CD4-positive, alpha-beta T cell treated with Interleukin-4 for 1 hour (primary cell): ENCODE measurements at regions not wholly inside any gene's neighbourhood (a gene's known extent, or its start where the extent isn't known, plus 50 kb on each side); places are given as distances from the start of the nearest gene placed in this dataset.
"Not testable (repeated sequence)": the region's sequence is repeated elsewhere in the genome, so short reads cannot be mapped to it uniquely, and the experiment has no call there.

Source experiments
- DNase-seq, 2 donors: peaks; one replicate each; pipeline ENCODE4 v3.0.0-alpha.2; 2020 to 2022

DNA sequence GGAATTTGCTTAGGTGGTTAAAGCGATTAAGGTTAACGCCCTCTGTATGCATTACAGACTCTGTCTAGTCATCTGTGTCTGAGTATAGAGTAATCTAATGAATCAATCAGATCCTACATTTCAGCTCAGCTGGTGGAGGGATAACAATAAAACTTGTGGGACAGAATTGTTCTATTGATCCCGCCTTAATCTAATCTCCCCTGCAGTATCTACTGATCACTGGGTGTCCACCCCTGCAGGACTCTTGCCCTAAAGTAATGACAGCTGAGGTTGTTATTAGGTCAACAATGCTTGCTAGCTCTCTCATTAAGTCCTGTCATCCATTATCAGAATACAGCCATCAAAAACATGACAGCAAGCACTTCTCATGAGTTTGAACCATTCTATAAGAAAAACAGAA, 462.6 kb upstream of the TMEFF2 start:
- no peak for DNase-seq

DNA sequence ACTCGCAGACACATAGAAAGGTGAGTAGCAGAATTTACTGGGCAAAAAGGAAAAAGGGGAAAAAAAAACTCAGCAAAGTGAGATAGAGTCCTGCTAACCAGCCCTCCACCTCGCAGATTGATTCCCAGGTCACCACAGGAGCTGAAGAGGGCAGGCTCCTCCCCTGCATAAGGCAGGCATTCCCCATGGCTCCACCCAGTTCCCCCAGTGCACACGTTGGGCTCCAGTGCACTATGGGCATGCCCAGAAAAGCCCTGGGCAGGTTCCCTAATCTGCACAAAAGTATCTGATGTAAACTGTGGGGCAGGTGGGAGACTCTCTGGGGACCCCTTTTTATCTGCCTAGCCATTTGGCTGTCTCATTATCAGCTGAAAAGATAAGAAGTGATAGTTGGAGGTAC, 461.2 kb upstream of the TMEFF2 start:
- no peak for DNase-seq

DNA sequence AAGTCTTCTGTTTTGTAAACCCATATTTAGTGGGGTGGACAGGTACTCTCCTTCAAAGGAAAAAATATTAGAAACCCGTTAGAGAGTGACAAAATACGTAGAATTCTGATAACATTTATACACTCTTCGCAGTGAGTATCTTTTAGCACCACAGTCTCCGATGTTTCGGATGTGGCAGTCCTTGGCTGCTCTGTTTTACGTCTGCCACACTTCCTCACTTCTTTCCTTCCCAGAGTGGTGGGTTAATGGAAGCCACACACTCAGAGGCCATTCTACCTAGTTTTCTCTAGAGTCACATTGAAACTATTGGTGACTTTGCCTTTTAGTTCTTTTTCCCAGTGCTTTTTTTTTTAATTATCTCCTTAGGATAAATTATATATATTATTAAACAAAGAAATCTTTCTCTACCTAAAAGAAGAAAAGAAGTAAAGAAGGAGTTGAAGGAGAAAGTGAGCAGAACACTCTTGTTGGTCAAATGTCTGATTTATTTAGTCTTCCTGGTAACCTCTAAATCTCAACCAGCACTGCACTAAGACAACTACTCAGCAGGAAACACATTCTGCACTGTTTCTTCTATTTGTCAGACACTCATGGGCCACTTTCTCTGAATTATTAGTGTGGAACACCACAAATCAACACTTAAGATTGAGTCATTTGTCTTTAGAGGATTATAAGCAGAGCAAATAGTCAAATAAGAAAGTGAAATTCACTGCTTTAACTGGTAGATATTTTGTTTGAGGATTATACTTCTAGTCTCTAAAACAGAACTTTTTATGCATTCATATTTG, 451.3 kb upstream of the TMEFF2 start:
- no peak for DNase-seq

DNA sequence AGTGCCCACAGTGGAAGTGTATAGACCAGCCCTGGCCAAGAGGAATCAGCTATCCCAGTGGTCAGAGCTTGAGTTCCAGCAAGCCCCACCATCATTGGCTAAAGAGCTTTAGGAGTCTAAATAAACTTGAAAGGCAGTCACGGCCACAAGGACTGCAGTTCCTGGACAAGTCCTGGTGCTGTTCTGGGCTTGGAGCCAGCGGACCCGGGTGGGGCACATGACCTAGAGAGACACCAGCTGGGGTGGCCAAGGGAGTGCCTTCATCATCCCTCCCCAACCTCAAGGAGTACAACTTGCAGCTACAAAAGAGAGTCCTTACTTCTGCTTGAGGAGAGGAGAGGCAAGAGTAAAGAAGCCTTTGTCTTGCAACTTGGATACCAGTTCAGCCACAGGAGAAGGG, 439.8 kb upstream of the TMEFF2 start:
- DNase-seq: no peak

DNA sequence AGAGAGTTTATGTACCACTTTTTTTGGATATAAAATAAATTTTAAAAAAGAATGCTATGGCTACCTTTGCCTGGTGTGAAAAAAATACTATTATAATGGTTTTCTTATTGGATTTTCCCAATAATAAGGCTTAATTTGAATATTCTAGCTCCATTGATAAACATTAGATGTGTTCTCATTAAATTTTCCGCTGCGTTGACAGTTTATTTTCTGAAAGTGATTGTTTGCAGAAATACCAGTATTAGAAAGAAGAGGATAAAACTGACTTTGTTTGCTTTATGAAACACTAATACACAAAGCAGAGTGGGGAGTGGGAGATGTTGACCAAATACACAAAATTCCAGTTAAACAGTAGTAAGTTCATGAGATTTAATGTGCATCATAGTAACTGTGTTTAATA, 433.3 kb upstream of the TMEFF2 start:
- DNase-seq: no peak

DNA sequence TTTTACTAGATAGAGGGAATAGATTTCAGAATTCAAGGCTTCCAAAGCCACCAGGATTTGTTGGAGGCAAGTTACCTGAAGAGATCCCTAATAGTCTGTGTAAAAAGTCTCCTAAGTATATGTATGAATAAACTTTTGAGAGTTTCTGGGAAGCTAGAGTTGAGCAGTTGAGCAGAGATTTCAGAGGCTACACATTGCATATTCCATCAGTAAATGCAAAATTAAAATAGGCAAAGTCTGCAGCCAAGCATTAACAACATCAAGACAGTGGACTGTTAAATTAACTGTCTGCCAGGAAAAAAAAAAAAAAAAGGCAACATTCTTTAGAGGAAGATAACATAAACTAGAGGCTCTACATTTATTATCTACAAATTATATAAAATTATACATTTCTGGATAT, 420.4 kb upstream of the TMEFF2 start:
- no peak for DNase-seq

DNA sequence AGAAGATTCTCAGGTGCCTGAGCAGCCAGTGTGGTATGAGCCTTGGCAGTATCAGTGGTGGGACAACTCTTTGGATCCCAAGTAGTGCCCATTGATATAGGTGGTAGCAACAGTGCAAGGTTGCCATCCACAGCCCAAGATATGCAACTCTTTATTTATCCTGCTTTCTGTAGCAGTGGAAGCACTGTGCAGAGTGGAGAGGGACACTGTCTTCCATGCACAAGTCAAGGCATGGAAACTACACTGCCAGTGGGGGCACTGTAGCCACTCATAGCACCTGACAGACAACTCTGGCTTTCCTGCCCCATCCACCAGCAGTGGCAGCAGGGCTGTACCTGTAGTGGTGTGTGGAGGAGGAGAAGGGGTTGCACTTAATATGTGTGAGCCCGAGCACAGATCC, 409.6 kb upstream of the TMEFF2 start:
- no peak for DNase-seq

DNA sequence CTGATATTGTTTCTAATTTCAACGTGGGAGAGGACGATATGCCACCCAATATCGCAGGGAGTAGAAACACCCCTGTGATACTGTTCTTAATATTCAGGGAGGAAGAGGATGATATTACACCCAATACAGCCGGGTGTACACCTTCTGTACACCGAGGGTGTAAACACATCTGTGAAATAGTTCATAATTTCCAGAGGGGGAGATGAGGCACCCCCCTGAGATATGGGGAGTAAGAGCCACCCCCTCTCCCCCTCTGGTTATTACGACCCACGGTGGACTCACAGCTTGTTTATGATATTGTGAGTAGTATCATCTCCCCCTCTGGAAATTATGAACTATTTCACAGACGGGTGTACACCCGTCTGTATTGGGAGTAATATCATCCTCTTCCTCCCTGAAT, 403.9 kb upstream of the TMEFF2 start:
- not testable (repeated sequence) for DNase-seq

DNA sequence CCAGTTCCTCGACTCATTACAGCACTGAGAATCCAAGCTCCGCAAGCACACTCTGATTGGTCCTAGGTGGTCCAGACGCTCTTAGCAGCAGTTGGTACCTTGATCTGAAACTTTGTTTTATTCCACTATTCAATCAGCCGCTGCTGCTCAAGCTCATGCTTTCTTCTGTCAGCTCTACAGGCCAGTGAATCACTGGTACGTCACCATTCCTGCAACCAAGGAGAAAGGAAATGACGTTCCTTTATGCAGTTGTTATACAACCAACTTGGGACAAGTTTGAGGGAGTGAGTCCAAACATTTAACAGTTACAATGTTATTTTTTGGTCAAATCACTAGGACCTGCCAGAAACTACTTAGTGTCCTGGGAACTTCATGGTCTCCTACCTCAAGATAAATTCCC, 398.8 kb upstream of the TMEFF2 start:
- no peak for DNase-seq

DNA sequence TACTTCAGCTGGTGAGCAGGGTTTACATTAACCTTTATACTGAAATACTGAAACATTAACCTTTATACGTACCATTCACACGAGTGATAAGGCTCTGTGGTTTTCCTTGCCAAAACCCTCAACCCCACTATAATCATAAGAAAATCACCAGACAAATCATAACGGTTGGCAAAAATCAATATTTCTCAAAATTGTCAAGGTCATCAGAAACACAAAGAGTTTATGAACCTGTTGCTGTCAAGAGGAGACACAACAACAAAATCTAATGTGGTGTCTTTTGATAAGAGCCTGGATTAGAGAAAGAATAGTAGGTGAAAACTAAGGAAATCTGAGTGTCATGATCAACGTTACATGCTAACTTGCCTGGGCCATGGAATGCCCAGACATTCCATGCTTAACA, 396.9 kb upstream of the TMEFF2 start:
- no peak for DNase-seq

DNA sequence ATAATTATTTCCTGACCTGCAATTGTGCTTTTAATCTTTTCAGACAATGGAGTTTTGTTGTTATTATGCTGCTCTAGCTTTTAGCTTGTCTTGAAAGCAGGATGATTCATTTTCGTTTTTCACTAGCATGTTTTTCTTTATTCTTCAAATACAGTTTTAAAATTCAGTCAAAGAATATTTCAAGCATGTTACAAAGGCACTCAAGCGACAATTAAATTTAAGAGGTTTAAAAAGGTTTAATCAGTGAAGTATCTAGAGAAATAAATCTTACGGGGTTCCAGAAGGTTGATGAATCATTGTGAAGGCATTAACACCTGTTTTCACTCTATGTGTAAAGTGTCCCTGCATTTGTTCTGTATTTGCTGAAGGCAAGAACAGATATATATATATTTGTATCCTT, 390.7 kb upstream of the TMEFF2 start:
- DNase-seq: no peak

DNA sequence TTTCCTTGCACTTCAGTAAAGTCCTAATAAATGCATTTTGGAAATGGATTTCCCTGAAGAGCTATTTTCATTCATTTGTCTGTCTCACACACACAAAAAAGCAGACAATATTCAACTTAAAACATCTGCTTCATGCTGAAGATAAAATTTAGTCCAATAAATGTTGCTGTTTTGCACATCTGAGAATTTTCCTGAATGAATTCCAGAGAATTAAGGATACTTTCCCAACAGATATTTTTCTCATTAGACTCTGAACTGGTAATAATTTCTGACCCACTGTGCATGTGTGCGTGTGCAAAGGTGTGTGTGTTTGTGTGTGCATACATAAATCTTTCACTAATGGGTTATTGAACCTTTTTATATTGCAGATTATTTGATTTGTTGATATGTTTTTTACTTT, 390.2 kb upstream of the TMEFF2 start:
- no peak for DNase-seq

DNA sequence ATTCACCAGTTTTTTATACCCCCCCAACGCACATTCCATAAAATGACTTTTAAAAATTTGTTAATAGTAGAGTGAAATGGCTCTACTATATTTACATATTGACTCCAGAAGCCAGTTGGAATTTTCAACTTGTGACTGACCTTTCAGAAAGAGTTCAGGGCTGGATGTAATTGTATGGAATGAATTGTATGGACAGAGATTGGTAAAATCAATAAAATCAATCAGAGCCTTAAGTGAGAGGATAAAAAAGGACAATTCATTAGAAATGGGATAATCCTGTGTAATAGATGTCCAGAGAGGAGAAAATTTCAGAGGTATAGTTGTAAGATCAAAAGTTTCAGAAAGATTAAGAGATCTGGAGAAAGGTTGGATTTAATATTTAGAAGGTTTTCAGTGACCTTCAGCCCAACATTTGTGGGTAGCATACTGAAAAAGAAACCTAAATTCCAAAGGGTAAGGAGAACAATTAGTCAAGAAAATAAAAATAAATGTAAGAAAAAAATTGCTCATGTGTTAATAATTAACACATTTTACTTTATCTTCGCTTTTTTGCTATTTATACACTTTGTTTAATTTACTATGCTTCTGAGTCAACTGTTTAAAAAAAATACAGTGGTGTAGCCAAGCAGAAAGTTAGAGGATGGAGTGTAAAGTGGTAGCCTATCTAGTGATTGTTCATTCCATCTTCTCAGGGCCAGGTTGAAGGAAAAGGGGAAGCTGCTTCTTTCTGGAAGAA, 385.4 kb upstream of the TMEFF2 start:
- no peak for DNase-seq

DNA sequence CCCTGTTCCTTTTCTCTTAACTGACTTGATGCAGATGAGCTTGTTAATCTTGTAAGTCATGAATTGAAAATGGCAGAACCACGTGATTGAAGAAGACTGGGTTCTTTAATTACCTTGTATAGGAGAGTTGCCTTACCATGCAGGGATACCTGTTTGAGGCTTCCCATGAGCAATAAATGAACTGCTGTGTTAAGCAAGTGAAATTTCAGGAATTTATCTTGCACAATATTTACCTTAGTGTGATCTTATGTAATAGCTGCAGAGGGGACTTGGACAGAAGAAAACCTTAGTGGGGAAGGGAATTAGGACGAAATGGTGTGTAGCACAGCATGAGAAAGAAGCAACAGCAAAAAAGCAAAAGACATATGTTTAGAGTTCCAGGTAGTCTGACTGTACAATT, 384.0 kb upstream of the TMEFF2 start:
- DNase-seq: no peak

DNA sequence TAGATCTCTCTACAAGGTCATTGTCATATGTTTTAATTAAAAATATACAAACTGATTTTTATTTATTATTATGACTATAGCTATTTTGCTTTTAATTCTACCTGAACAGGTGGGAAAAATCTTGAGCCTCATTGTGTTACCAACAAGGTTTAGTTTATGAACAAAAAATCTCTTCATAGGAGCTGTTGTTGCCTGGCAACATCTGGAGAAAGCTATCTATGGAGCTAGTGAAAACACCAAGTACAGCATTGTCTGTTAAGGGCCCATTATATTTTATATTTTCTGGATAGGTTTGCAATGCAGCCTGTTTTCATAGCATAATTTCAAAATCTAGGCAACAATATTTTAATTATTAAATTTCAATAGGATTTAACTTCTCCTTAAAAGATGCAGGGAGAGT, 383.0 kb upstream of the TMEFF2 start:
- no peak for DNase-seq

DNA sequence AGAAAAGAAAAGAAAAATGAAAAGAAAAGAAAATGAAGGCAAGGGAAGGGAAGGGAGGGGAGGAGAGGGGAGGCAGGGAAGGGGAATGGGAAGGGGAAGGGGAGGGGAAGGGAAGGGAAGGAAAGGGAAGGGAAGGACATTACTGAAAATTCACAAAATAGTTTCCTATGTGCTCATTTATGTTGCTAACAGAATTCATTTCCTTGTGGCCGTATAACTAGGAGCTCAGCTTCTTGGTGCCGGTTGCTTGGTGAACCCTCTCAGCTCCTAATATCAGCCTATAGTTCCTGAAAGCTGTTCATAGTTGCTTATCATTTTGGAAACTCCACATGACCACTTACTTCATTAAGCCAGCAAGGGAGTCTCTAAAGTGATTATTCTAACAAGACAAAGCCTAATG, 379.8 kb upstream of the TMEFF2 start:
- DNase-seq: no peak

DNA sequence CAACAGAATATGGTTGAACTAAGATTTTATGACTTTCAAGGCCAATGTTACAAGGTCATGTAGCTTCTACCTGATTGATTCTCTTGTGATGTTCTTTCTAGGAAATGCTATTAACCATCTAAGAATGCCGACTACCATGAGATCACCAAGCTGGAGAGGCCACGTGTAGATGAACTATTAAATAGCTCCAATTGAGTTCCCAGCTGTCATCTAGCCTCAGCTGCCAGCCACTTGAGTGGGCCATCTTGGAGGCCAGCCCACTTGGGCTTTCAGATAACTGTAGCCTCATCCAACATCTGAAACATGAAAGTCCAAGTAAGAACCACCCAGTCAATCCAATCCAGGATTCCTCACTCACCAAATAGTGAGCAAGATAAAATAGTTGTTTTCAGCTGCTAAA, 376.9 kb upstream of the TMEFF2 start:
- no peak for DNase-seq

DNA sequence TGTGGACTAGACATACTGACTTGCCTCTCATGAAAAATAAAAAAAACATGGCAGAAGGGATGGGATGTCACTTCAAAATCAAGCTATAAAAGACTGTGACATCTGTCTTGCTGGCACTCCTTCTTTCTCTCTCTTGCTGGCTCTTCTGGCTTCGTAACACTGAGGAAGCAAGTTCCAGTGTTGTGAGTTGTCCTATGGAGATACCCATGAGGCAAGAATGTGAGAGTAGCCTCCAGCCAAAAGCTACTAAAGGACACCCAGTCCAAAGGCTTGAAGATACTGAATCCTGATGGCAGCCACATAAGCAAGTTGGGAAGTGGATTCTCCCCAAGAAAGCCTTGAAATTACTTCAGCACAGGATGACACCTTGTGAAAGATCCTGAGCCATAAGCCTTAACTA, 376.1 kb upstream of the TMEFF2 start:
- no peak for DNase-seq

DNA sequence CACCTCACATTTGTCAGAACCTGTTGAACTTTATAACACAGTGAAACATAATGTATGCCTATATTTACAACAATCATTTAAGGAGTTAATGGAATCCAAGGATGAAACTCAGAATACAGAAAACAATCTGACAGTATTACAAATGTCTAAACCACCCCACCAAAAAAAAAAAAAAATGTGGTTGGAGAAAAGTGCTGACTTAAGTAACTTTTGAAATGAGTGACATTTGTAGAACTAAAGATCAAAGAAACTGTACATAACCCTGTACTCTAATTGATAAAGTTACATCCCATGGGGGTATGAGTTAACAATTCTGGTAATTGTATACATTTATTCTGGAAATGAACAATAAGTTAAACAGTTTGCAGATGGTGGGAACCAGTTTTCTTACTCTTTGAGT, 372.1 kb upstream of the TMEFF2 start:
- DNase-seq: no peak

DNA sequence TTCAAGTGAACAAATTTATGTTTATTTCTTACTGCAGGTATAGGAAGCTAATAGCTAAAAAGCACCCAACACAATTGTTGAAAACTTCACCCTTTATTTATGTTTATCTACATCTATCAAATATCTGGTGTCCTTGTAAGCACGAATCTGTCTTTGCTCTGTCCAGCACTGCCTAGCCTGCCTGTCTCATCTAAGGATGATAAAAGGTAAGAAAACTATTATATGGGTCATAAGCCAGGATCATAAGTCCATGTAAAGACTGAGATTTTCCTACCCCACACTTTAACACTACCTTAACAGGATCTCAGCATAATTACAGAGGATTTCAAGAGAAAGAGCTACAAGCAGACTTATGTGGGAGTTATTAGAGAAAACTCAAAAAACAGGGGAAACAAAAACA, 365.6 kb upstream of the TMEFF2 start:
- no peak for DNase-seq

DNA sequence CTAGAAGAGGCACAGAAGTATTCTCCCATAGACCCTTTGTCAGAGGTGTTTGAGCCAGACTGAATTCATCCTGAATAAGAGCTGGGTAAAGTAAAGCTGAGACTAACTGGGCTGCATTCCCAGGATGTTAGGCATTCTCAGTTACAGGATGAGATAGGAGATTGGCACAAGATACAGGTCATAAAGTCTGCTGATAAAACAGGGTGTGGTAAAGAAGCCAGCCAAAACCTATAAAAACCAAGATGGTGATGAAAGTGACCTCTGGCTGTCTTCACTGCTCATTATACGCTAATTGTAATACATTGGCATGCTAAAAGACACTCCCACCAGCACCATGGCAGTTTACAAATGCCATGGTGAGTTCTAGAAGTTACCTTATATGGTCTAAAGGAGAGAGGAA, 364.9 kb upstream of the TMEFF2 start:
- DNase-seq: no peak

DNA sequence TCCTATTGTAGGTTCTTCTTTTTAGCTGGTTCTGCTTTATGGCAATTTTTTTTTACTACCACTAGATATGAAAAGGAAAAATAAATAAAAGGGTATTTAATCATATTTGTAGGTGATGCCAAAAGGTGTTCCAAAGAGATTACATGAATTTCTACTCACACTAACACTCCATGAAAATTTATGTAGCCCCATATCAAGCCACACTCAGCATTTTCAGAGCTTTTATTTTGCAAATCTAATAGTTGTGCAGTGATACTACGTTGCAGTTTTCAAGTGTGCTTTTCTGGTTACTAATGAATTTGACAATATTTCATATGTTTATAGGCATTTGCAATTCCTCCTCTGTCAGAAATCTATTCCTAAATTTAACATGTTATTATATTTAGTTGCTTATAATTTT, 363.9 kb upstream of the TMEFF2 start:
- DNase-seq: no peak

DNA sequence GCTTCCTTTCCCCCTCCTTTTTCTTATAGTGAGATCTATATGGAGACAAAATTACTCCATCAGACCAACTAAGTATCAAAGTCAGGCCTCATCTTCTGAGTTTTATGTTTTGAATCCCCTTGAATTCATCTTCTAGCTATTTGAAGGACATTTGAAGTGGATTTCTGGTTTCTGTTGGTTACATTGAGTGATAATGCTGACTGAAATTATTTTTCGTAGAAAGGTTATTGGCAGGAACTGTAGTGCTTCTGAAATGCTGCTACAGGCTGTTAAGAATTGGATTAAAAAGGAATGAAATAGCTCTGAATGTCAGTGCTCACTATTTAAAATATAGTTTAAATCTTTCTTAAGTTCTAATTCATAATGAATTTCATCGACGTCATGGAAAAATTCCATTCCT, 361.0 kb upstream of the TMEFF2 start:
- no peak for DNase-seq

DNA sequence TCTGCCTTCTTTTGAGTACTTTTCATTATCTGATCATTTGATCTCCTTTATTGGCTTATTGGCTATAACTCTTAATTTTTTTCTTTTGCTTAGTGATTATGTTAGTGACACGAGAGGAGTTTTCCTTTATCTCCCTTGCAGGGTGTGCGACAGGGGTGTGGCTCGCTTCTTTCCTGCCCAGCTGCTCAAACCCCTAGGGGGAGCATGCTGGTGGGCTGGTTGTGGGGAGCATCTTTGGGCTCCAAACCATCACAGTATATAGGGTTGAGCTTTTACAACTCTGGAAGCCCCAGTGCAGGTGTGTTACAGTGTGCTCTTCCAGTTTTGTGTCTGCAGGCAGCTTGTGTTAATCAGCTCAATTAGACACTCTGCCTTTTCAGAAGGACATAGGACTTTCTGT, 357.0 kb upstream of the TMEFF2 start:
- no peak for DNase-seq

DNA sequence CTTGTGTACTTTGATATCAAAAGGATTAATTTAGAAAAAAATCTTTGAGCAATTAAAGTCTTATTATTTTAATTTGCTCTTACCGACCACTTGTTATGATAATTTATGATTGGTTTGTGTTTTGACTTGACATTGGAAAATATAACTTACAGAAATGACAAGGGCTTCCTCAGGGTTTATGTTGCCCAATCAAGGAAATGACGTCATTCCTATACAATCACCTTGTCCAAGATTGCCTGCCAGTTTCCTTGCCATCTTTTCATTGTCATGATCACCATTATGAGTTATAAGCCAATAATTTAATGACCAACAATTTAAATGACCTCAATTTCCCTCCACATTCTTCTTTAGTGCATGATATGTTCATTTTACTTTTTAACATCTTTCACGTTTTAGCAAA, 351.8 kb upstream of the TMEFF2 start:
- DNase-seq: no peak
